ENCODE measurements at regions not wholly inside any gene's neighbourhood (a gene's known extent, or its start where the extent isn't known, plus 50 kb on each side); places are given as distances from the start of the nearest gene placed in this dataset.

- Histone ChIP-seq H3K27me3 (replicated peaks in 1 of 7) (peaks cover 0 to 10% (median 0%) of the 10 kb centered on the region in 7 donors), H3K27ac (no peak overlapping the region), H3K9me3 (no peaks in the 10 kb centered on the region), H3K4me3 (no peak overlapping the region), H3K4me1 (no peaks in the 10 kb centered on the region), H3K36me3 (no peaks in the 10 kb centered on the region)
- TF ChIP-seq POLR2A (IDR thresholded peaks at IDR 0.05) (no peak), CTCF (IDR thresholded peaks at IDR 0.05 in 8 of 11, conservative IDR thresholded peaks at IDR 0.05 in 3 of 11) (no peak), POLR2AphosphoS5 (IDR thresholded peaks at IDR 0.05) (no peak)
- DNase-seq = no peak
- intact Hi-C loops (cut with DNase I; ENCODE audit: low total_unique reads) = no loop called here
- WGBS, 5 donors = 37 to 66% (median 53%) methylated on average over 2 to 3 of the region's 3 CpGs
Observed at GRCh38 chr1:29641921-29642320, 405.6 kb downstream of the PTPRU start.

GRCh38 chr1:29640428-29640785, 404.1 kb downstream of the PTPRU start:
- TF ChIP-seq POLR2A (IDR thresholded peaks at IDR 0.05) = no peak
- no peak for TF ChIP-seq POLR2AphosphoS5 (IDR thresholded peaks at IDR 0.05)
- TF ChIP-seq CTCF (IDR thresholded peaks at IDR 0.05 in 8 of 11, conservative IDR thresholded peaks at IDR 0.05 in 3 of 11) = no peak
- intact Hi-C loops (cut with DNase I; ENCODE audit: low total_unique reads) = no loop called here
- no peaks in the 10 kb centered on the region for H3K4me1 ChIP-seq
- no peak for DNase-seq
- H3K27me3 ChIP-seq (replicated peaks in 1 of 7) = peaks cover 0 to 10% (median 0%) of the 10 kb centered on the region in 7 donors
- no peak overlapping the region for H3K27ac ChIP-seq
- H3K4me3 ChIP-seq = no peak overlapping the region
- 74 to 88% (median 80%) methylated on average over 4 of the region's 4 CpGs for WGBS, 5 donors
- H3K36me3 ChIP-seq = no peaks in the 10 kb centered on the region
- H3K9me3 ChIP-seq = no peaks in the 10 kb centered on the region

GRCh38 chr1:29639741-29640427, 403.6 kb downstream of the PTPRU start:
- Histone ChIP-seq H3K27me3 (replicated peaks in 1 of 7) (peaks cover 0 to 9% (median 0%) of the 10 kb centered on the region in 7 donors), H3K9me3 (no peaks in the 10 kb centered on the region), H3K4me3 (no peak overlapping the region), H3K36me3 (no peaks in the 10 kb centered on the region), H3K4me1 (no peaks in the 10 kb centered on the region), H3K27ac (no peak overlapping the region)
- intact Hi-C loops (cut with DNase I; ENCODE audit: low total_unique reads) = no loop called here
- DNase-seq = no peak
- 82 to 92% (median 88%) methylated on average over 15 of the region's 15 CpGs for WGBS, 5 donors
- TF ChIP-seq CTCF (IDR thresholded peaks at IDR 0.05 in 8 of 11, conservative IDR thresholded peaks at IDR 0.05 in 3 of 11) (no peak), POLR2A (IDR thresholded peaks at IDR 0.05) (no peak), POLR2AphosphoS5 (IDR thresholded peaks at IDR 0.05) (no peak)

GRCh38 chr1:29639156-29639736, 402.9 kb downstream of the PTPRU start:
- 70 to 82% (median 75%) methylated on average over 6 of the region's 6 CpGs for WGBS, 5 donors
- no peak overlapping the region for H3K27ac ChIP-seq

More at GRCh38 chr1:29639156-29639736, 402.9 kb downstream of the PTPRU start:
- peaks cover 0 to 15% (median 0%) of the 10 kb centered on the region in 7 donors for H3K27me3 ChIP-seq (replicated peaks in 1 of 7)
- no peaks in the 10 kb centered on the region for H3K4me1 ChIP-seq
- intact Hi-C loops (cut with DNase I; ENCODE audit: low total_unique reads) = no loop called here
- no peak for DNase-seq
- no peak overlapping the region for H3K4me3 ChIP-seq
- no peaks in the 10 kb centered on the region for H3K9me3 ChIP-seq
- TF ChIP-seq POLR2A (IDR thresholded peaks at IDR 0.05) = no peak
- TF ChIP-seq POLR2AphosphoS5 (IDR thresholded peaks at IDR 0.05) = no peak
- TF ChIP-seq CTCF (IDR thresholded peaks at IDR 0.05 in 8 of 11, conservative IDR thresholded peaks at IDR 0.05 in 3 of 11) = no peak
- no peaks in the 10 kb centered on the region for H3K36me3 ChIP-seq

Data from spleen (tissue), 11 donors.